ENCODE measurements at regions not wholly inside any gene's neighbourhood (a gene's known extent, or its start where the extent isn't known, plus 50 kb on each side); places are given as distances from the start of the nearest gene placed in this dataset.

GRCh38 chr2:139992711-139993345 lies 1212.6 kb upstream of the NXPH2 start:
- Histone ChIP-seq H3K4me3 (no peak overlapping the region), H3K4me1 (no peaks in the 10 kb centered on the region), H3K27ac (no peak overlapping the region), H3K9me3 (no peaks in the 10 kb centered on the region), H3K36me3 (no peaks in the 10 kb centered on the region), H3K27me3 (no peaks in the 10 kb centered on the region)
- no peak for DNase-seq
- TF ChIP-seq EP300 (IDR thresholded peaks at IDR 0.05; ENCODE audit: low read depth) (no peak), CTCF (IDR thresholded peaks at IDR 0.05) (no peak)
- intact Hi-C loops (cut with DNase I; ENCODE audit: low total_unique reads), result no loop called here
- WGBS, 2 donors (ENCODE audit: low coverage in 1 of 2), result 70 to 100% methylated on average over 1 to 6 of the region's 6 CpGs
- in situ Hi-C loops (cut with MboI; ENCODE audit: low pct_ligation_motif_present in 1 of 4, low pct_unique_long_range_greater_than_20kb in 1 of 4, low sequenced_read_pairs in 3 of 4), result no loop called here

GRCh38 chr2:139992078-139992477 lies 1211.9 kb upstream of the NXPH2 start:
- no peaks in the 10 kb centered on the region for H3K27me3 ChIP-seq
- TF ChIP-seq EP300 (IDR thresholded peaks at IDR 0.05; ENCODE audit: low read depth), result no peak
- no peak for TF ChIP-seq CTCF (IDR thresholded peaks at IDR 0.05)
- TF ChIP-seq POLR2AphosphoS5 (IDR thresholded peaks at IDR 0.05), result no peak
- intact Hi-C loops (cut with DNase I; ENCODE audit: low total_unique reads), result no loop called here
- WGBS, 2 donors (ENCODE audit: low coverage in 1 of 2), result 94% methylated on average over 6 of the region's 6 CpGs; no CpG with 5 or more reads in 1 of the 2 donors
- no peak overlapping the region for H3K4me3 ChIP-seq
- in situ Hi-C loops (cut with MboI; ENCODE audit: low pct_ligation_motif_present in 1 of 4, low pct_unique_long_range_greater_than_20kb in 1 of 4, low sequenced_read_pairs in 3 of 4), result no loop called here
- no peaks in the 10 kb centered on the region for H3K36me3 ChIP-seq
- no peak for DNase-seq
- no peaks in the 10 kb centered on the region for H3K4me1 ChIP-seq
- no peak overlapping the region for H3K27ac ChIP-seq
- H3K9me3 ChIP-seq, result no peaks in the 10 kb centered on the region

GRCh38 chr2:139990646-139991335 lies 1210.6 kb upstream of the NXPH2 start:
- in situ Hi-C loops (cut with MboI; ENCODE audit: low pct_ligation_motif_present in 1 of 4, low pct_unique_long_range_greater_than_20kb in 1 of 4, low sequenced_read_pairs in 3 of 4) (no loop called here), intact Hi-C loops (cut with DNase I; ENCODE audit: low total_unique reads) (no loop called here)
- Histone ChIP-seq H3K4me3 (no peak overlapping the region), H3K4me1 (no peaks in the 10 kb centered on the region), H3K9me3 (no peaks in the 10 kb centered on the region), H3K27ac (no peak overlapping the region), H3K36me3 (no peaks in the 10 kb centered on the region), H3K27me3 (no peaks in the 10 kb centered on the region)
- no peak for DNase-seq
- no peak for TF ChIP-seq EP300 (IDR thresholded peaks at IDR 0.05; ENCODE audit: low read depth)
- no peak for TF ChIP-seq POLR2AphosphoS5 (IDR thresholded peaks at IDR 0.05)
- no peak for TF ChIP-seq CTCF (IDR thresholded peaks at IDR 0.05)
- TF ChIP-seq POLR2A (IDR thresholded peaks at IDR 0.05), result no peak
- 91% methylated on average over 25 of the region's 40 CpGs; no CpG with 5 or more reads in 1 of the 2 donors for WGBS, 2 donors (ENCODE audit: low coverage in 1 of 2)

GRCh38 chr2:139969323-139969722 lies 1189.1 kb upstream of the NXPH2 start:
- Histone ChIP-seq H3K36me3 (no peaks in the 10 kb centered on the region), H3K27ac (no peak overlapping the region), H3K4me1 (no peaks in the 10 kb centered on the region), H3K9me3 (no peaks in the 10 kb centered on the region), H3K27me3 (no peaks in the 10 kb centered on the region), H3K4me3 (no peak overlapping the region)
- WGBS, 2 donors (ENCODE audit: low coverage in 1 of 2), result 71 to 82% methylated on average over 3 of the region's 3 CpGs
- no peak for DNase-seq
- in situ Hi-C loops (cut with MboI; ENCODE audit: low pct_ligation_motif_present in 1 of 4, low pct_unique_long_range_greater_than_20kb in 1 of 4, low sequenced_read_pairs in 3 of 4) (no loop called here), intact Hi-C loops (cut with DNase I; ENCODE audit: low total_unique reads) (no loop called here)
- TF ChIP-seq EP300 (IDR thresholded peaks at IDR 0.05; ENCODE audit: low read depth) (no peak), POLR2AphosphoS5 (IDR thresholded peaks at IDR 0.05) (no peak), CTCF (IDR thresholded peaks at IDR 0.05) (no peak), POLR2A (IDR thresholded peaks at IDR 0.05) (no peak)
